PC-3 (cell line): ENCODE measurements at regions not wholly inside any gene's neighbourhood (a gene's known extent, or its start where the extent isn't known, plus 50 kb on each side); places are given as distances from the start of the nearest gene placed in this dataset.

Source experiments
- ATAC-seq: fragments of 200-7000 bp; cut with Tn5 transposase; 2 replicates; pipeline ENCODE4 v1.9.1; 2020; ENCODE audit warnings: mild to moderate bottlenecking, moderate library complexity
- BruUV-seq: library from RNA; stranded (reverse); fragments of 400-500 nt; replicated peaks from 2 replicates; lab custom pipeline; 2021; lab: Mats Ljungman, UMichigan
- CTCF ChIA-PET: fragments of 300-600 bp; sonication (Branson Sonifier 250); formaldehyde crosslinking; loops from one replicate; lab custom pipeline; 2022; ENCODE audit warnings: antibody characterized with exemption; lab: Charles Lee
- POLR2A ChIA-PET: fragments of 300-600 bp; sonication (Branson Sonifier 250); formaldehyde crosslinking; loops from one replicate; lab custom pipeline; 2022; ENCODE audit warnings: antibody characterized with exemption; ENCODE audit not compliant: unreplicated experiment; lab: Charles Lee
- DNase-seq: peaks from one replicate; pipeline ENCODE4 v3.0.0-alpha.2; 2015
- H2AFZ ChIP-seq: fragments of 300-600 bp; sonication (generic); 2 replicates; pipeline ENCODE4 v1.6.0; 2016; ENCODE audit warnings: antibody characterized with exemption, low read length
- H3F3A ChIP-seq: fragments of 300-600 bp; sonication (generic); one replicate; pipeline ENCODE4 v1.6.0; 2017; ENCODE audit warnings: antibody characterized with exemption, low read length, control low read depth, mild to moderate bottlenecking; ENCODE audit not compliant: unreplicated experiment
- H3K27ac ChIP-seq: fragments of 300-600 bp; sonication (generic); 2 replicates; pipeline ENCODE4 v1.5.1; 2016; ENCODE audit warnings: mild to moderate bottlenecking, low read length
- H3K27me3 ChIP-seq: fragments of 300-600 bp; sonication (generic); 2 replicates; pipeline ENCODE4 v1.6.1; 2016; ENCODE audit warnings: low read length, mixed read lengths
- H3K36me3 ChIP-seq: fragments of 300-600 bp; sonication (generic); 2 replicates; pipeline ENCODE4 v1.6.1; 2016; ENCODE audit warnings: low read depth, mixed run types, low read length, mixed read lengths
- H3K4me1 ChIP-seq: fragments of 300-600 bp; sonication (generic); 2 replicates; pipeline ENCODE4 v1.5.1; 2016; ENCODE audit warnings: low read length; ENCODE audit not compliant: insufficient read depth
- H3K4me2 ChIP-seq: fragments of 300-600 bp; sonication (generic); 2 replicates; pipeline ENCODE4 v1.6.0; 2016; ENCODE audit warnings: low read length
- H3K4me3 ChIP-seq: fragments of 300-600 bp; sonication (generic); 2 replicates; pipeline ENCODE4 v1.5.1; 2016; ENCODE audit warnings: mild to moderate bottlenecking, low read length, mixed read lengths
- H3K79me2 ChIP-seq: fragments of 300-600 bp; sonication (generic); 2 replicates; pipeline ENCODE4 v1.6.1; 2017; ENCODE audit warnings: low read length, mixed read lengths
- H3K9ac ChIP-seq: fragments of 300-600 bp; sonication (generic); 2 replicates; pipeline ENCODE4 v1.6.0; 2016; ENCODE audit warnings: mild to moderate bottlenecking, low read length
- H3K9me2 ChIP-seq: fragments of 300-600 bp; sonication (generic); replicated peaks from 2 replicates; pipeline ENCODE4 v1.6.1; 2016; ENCODE audit warnings: mixed run types, low read length, mixed read lengths
- H3K9me3 ChIP-seq: fragments of 300-600 bp; sonication (generic); 2 replicates; pipeline ENCODE4 v1.6.1; 2016; ENCODE audit warnings: low read length, mixed read lengths
- H4K20me1 ChIP-seq: fragments of 300-600 bp; sonication (generic); 2 replicates; pipeline ENCODE4 v1.6.1; 2016; ENCODE audit warnings: low read length, mixed read lengths
- EZH2 ChIP-seq: fragments of 300-600 bp; sonication (generic); IDR thresholded peaks from one replicate; pipeline ENCODE4 v1.6.1; 2017; ENCODE audit warnings: antibody characterized with exemption, mild to moderate bottlenecking, low read length; ENCODE audit not compliant: unreplicated experiment
- EZH2phosphoT487 ChIP-seq: fragments of 300-600 bp; sonication (generic); IDR thresholded peaks from 2 replicates; pipeline ENCODE4 v1.6.1; 2018; ENCODE audit warnings: mild to moderate bottlenecking, antibody characterized with exemption, low read length, borderline replicate concordance
- intact Hi-C: fragments of 100-400 bp; cut with micrococcal nuclease; formaldehyde crosslinking; loops from 2 replicates; pipeline ENCODE4 v1.9.0; 2023
- TF ChIP-seq, protein P1 (sequence below): fragments of 300-600 bp; sonication (generic); conservative IDR thresholded peaks from 2 replicates; pipeline ENCODE4 v1.5.1; 2017; ENCODE audit warnings: antibody characterized with exemption, low read depth, mild to moderate bottlenecking, low read length

DNA sequence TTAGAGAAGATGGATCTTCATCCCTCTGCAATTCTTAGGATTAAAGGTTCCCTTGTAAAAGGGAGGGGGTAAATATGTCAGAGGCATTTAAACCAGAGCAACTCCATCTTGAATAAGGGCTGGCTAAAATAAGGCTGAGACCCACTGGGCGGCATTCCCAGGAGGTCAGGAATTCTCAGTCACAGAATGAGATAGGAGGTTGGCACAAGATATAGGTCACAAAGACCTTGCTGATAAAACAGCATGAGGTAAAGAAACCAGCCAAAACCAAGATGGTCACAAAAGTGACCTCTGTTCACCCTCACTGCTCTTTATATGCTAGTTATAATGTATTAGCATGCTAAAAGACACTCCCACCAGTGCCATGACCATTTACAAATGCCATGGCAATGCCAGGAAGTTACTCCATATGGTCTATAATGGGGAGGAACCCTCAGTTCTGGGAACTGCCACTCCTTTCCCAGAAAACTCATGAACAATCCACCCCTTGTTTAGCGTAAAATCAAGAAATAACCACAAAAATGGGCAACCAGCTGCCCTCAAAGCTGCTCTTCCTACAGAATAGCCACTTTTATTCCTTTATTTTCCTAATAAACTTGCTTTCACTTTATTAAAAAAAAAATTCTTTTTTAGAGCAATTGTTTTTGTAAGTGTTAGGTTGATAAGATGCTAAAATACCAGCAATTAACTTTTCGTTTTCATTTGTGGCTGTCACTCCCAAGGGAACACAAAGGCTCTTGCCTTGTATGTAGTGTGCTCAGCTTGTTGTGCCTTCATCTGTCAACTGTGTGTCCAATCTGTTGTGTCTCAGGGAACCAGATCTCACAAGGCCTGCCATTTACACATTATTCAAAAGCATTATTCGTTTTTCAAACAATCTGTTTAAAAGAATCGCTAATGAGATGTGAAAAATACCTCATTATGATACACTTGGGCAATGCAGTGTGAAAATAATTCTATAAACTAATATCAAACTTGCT lies 205.2 kb upstream of the RGPD4 start:
- H3K79me2 ChIP-seq = no peaks in the 10 kb centered on the region
- CTCF ChIA-PET = no interaction called here
- H3K9me3 ChIP-seq = peaks cover 18% of the 10 kb centered on the region; the same call in 1 of the 2 replicates
- POLR2A ChIA-PET = no interaction called here
- no peaks in the 10 kb centered on the region for H3K4me1 ChIP-seq
- H3K27me3 ChIP-seq = no peaks in the 10 kb centered on the region
- H3K4me3 ChIP-seq = no peak overlapping the region
- no TSS peak for BruUV-seq
- no peaks in the 10 kb centered on the region for H3F3A ChIP-seq
- no peak overlapping the region for H2AFZ ChIP-seq
- TF ChIP-seq EZH2phosphoT487 (no peak), EZH2 (no peak)
- H3K27ac ChIP-seq = no peak overlapping the region
- ATAC-seq (no peak), DNase-seq (no peak)
- no peaks in the 10 kb centered on the region for H4K20me1 ChIP-seq
- no peak overlapping the region for H3K9ac ChIP-seq
- H3K9me2 ChIP-seq = no peaks in the 10 kb centered on the region
- intact Hi-C loops = no loop called here
- H3K36me3 ChIP-seq = no peaks in the 10 kb centered on the region
- no peak overlapping the region for H3K4me2 ChIP-seq

DNA sequence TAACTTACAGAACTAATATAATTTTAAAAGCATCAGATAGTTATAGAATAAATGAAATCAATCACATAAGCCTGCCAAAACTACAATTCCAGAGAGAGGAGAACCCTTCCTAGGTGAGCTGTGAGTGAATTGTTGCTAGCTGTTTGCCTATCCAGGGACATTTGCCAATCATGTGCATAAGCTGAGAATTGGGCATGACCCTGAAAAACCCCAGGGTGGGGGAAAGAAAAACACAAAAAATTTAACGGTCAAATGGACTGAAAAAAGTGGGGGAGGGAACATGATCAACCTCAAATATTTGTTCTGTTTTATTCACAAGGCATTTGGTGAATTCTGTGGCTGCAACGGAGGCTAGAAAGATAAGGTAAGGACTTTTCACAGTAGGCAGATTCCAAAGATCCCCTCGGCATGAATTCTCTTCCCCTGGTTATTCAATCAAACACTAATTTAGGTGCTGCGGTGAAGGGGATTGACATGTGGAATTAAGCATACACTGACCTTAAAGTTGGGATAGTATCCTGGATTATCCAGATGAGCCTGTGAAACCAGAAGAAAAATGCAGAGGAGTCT lies 203.9 kb upstream of the RGPD4 start:
- H2AFZ ChIP-seq = no peak overlapping the region
- CTCF ChIA-PET = interaction anchor here (0.5 kb wide), 1 partner anchor 66 kb away, joined by 3 read pairs; no protein-coding TSS in a partner anchor
- no peak overlapping the region for H3K4me3 ChIP-seq
- POLR2A ChIA-PET = no interaction called here
- intact Hi-C loops = no loop called here
- H3K9me2 ChIP-seq = no peaks in the 10 kb centered on the region
- H3K79me2 ChIP-seq = no peaks in the 10 kb centered on the region
- no peaks in the 10 kb centered on the region for H3K4me1 ChIP-seq
- TF ChIP-seq EZH2 = no peak
- TF ChIP-seq EZH2phosphoT487 = no peak
- TF ChIP-seq, protein P1, sequence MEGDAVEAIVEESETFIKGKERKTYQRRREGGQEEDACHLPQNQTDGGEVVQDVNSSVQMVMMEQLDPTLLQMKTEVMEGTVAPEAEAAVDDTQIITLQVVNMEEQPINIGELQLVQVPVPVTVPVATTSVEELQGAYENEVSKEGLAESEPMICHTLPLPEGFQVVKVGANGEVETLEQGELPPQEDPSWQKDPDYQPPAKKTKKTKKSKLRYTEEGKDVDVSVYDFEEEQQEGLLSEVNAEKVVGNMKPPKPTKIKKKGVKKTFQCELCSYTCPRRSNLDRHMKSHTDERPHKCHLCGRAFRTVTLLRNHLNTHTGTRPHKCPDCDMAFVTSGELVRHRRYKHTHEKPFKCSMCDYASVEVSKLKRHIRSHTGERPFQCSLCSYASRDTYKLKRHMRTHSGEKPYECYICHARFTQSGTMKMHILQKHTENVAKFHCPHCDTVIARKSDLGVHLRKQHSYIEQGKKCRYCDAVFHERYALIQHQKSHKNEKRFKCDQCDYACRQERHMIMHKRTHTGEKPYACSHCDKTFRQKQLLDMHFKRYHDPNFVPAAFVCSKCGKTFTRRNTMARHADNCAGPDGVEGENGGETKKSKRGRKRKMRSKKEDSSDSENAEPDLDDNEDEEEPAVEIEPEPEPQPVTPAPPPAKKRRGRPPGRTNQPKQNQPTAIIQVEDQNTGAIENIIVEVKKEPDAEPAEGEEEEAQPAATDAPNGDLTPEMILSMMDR = no peak
- DNase-seq (no peak), ATAC-seq (no peak)
- peaks cover 19% of the 10 kb centered on the region; the same call in 1 of the 2 replicates for H3K9me3 ChIP-seq
- no peaks in the 10 kb centered on the region for H3K36me3 ChIP-seq
- BruUV-seq = no TSS peak
- no peaks in the 10 kb centered on the region for H4K20me1 ChIP-seq
- H3K27ac ChIP-seq = no peak overlapping the region
- H3K4me2 ChIP-seq = no peak overlapping the region
- H3K27me3 ChIP-seq = no peaks in the 10 kb centered on the region
- H3F3A ChIP-seq = no peaks in the 10 kb centered on the region
- no peak overlapping the region for H3K9ac ChIP-seq

DNA sequence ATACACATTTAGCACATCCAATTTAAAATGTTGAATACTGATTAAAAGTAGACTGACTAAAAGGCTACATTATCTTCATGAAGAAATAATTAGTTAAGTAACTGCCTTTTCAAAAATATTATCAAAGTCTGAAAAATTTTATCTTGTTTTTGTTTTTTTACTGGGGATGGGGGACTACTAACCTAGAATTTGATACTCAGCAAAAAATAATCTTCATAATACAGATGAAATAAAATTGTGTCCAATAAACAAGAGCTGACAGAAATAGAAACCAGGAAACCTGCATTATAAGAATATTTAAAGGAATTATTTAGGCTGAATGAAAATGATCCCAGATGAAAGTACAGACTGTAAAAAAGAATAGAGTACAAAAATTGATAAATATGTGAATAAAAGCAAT lies 200.7 kb upstream of the RGPD4 start:
- DNase-seq (no peak), ATAC-seq (no peak)
- H3K9ac ChIP-seq = no peak overlapping the region
- no peaks in the 10 kb centered on the region for H3K36me3 ChIP-seq
- no peaks in the 10 kb centered on the region for H3K79me2 ChIP-seq
- H3K9me2 ChIP-seq = no peaks in the 10 kb centered on the region
- H4K20me1 ChIP-seq = no peaks in the 10 kb centered on the region
- ChIA-PET POLR2A (no interaction called here), CTCF (no interaction called here)
- BruUV-seq = no TSS peak
- H3K27me3 ChIP-seq = no peaks in the 10 kb centered on the region
- H3K4me2 ChIP-seq = no peak overlapping the region
- no peak overlapping the region for H3K27ac ChIP-seq
- H3K4me3 ChIP-seq = no peak overlapping the region
- no peaks in the 10 kb centered on the region for H3F3A ChIP-seq
- no peak overlapping the region for H2AFZ ChIP-seq
- H3K9me3 ChIP-seq = 0 out of 2 replicates have a peak, but pooled peaks cover 7% of the 10 kb centered on the region
- H3K4me1 ChIP-seq = no peaks in the 10 kb centered on the region
- TF ChIP-seq EZH2phosphoT487 = no peak
- no peak for TF ChIP-seq EZH2
- intact Hi-C loops = no loop called here
